ENCODE measurements at regions not wholly inside any gene's neighbourhood (a gene's known extent, or its start where the extent isn't known, plus 50 kb on each side); places are given as distances from the start of the nearest gene placed in this dataset.
"Not testable (repeated sequence)": the region's sequence is repeated elsewhere in the genome, so short reads cannot be mapped to it uniquely, and the experiment has no call there.

GRCh38 chr2:78260861-78261260 lies 738.7 kb upstream of the LRRTM4 start:
- TF ChIP-seq, protein P1, sequence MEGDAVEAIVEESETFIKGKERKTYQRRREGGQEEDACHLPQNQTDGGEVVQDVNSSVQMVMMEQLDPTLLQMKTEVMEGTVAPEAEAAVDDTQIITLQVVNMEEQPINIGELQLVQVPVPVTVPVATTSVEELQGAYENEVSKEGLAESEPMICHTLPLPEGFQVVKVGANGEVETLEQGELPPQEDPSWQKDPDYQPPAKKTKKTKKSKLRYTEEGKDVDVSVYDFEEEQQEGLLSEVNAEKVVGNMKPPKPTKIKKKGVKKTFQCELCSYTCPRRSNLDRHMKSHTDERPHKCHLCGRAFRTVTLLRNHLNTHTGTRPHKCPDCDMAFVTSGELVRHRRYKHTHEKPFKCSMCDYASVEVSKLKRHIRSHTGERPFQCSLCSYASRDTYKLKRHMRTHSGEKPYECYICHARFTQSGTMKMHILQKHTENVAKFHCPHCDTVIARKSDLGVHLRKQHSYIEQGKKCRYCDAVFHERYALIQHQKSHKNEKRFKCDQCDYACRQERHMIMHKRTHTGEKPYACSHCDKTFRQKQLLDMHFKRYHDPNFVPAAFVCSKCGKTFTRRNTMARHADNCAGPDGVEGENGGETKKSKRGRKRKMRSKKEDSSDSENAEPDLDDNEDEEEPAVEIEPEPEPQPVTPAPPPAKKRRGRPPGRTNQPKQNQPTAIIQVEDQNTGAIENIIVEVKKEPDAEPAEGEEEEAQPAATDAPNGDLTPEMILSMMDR (IDR thresholded peaks at IDR 0.05; ENCODE audit: borderline replicate concordance, control extremely low read depth, extremely low read depth, insufficient read depth, missing control alignments), result no peak
- no peak for DNase-seq (ENCODE audit: low spot score)
- in situ Hi-C loops (cut with MboI; ENCODE audit: low sequenced_read_pairs, unreplicated experiment), result no loop called here

DNA sequence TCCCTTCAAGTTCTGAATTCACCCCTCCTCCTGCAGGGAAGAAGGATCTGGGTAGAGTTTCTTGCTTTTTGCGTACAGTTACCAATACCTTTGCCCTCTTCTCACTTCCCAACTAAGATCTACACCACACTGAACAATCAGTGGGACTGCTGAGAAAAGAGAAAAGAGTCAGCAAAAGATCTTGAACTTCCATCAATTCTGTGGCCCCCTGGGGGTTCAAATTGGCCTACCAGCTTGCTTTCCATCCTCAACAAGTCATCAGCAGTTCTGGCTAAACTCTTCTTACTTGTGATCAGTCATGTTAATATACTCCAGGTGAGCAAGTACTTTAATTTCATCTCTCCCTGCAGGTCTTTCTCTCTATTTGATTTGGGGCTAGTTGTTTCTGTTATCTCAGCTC lies 739.3 kb upstream of the LRRTM4 start:
- TF ChIP-seq, protein P1 (IDR thresholded peaks at IDR 0.05; ENCODE audit: borderline replicate concordance, control extremely low read depth, extremely low read depth, insufficient read depth, missing control alignments), result no peak
- in situ Hi-C loops (cut with MboI; ENCODE audit: low sequenced_read_pairs, unreplicated experiment), result no loop called here
- DNase-seq (ENCODE audit: low spot score), result no peak

- in situ Hi-C loops (cut with MboI; ENCODE audit: low sequenced_read_pairs, unreplicated experiment); DNase-seq (ENCODE audit: low spot score): not testable (repeated sequence)
Observed at GRCh38 chr2:78262089-78262488, 739.9 kb upstream of the LRRTM4 start.

DNA sequence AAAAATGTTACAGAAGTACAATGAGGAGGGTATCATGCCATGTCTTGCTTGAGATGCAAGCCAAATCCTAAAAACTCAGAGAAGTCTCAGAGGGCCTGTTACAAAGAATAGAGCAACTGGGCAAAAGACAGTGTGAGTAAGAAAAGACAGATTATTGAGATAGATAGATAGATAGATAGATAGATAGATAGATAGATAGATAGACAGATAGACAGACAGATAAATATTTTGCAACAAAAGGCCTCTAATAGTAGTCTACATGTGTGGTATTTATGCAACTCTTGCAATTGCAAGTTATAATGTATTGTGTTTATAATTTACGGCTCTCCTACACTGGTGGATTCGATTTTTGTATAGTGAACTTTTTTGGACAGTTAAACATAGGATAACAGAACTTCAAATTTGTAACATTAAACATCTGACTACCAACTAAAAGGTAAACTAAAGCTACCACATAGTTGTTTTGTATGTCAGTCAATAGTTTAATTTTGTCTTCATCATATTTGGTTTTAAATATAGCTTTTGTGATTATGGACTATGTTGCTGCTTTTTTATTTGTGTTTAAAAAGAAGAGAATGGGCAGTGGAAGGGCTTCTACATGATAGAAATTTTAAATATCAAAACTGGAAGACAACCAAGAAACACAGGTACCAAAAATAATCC lies 740.7 kb upstream of the LRRTM4 start:
- in situ Hi-C loops (cut with MboI; ENCODE audit: low sequenced_read_pairs, unreplicated experiment), result no loop called here
- DNase-seq (ENCODE audit: low spot score), result no peak
- TF ChIP-seq, protein P1 (IDR thresholded peaks at IDR 0.05; ENCODE audit: borderline replicate concordance, control extremely low read depth, extremely low read depth, insufficient read depth, missing control alignments), result no peak

DNA sequence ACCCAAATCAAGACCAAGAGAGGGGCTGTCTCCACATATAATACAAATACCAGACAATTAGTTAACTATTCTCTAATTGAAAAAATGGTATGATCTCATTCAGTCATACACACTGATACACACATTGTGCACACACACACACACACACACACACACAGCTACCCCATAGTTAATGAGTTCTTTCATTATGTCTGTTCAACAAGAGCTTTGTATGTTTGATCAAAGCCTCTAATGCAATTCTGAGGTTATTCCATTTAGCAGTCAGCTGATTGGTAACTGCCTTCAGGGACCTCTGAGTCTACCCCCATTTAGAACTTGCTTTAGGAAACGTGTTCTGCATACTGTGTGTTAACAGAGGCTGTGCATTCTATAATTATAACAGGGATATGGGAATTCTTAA lies 741.4 kb upstream of the LRRTM4 start:
- no peak for DNase-seq (ENCODE audit: low spot score)
- TF ChIP-seq, protein P1 (IDR thresholded peaks at IDR 0.05; ENCODE audit: borderline replicate concordance, control extremely low read depth, extremely low read depth, insufficient read depth, missing control alignments), result no peak
- in situ Hi-C loops (cut with MboI; ENCODE audit: low sequenced_read_pairs, unreplicated experiment), result no loop called here

- DNase-seq (ENCODE audit: low spot score), result no peak
- in situ Hi-C loops (cut with MboI; ENCODE audit: low sequenced_read_pairs, unreplicated experiment), result no loop called here
- TF ChIP-seq, protein P1 (IDR thresholded peaks at IDR 0.05; ENCODE audit: borderline replicate concordance, control extremely low read depth, extremely low read depth, insufficient read depth, missing control alignments), result no peak
Observed at GRCh38 chr2:78264130-78264529, 742.0 kb upstream of the LRRTM4 start.

DNA sequence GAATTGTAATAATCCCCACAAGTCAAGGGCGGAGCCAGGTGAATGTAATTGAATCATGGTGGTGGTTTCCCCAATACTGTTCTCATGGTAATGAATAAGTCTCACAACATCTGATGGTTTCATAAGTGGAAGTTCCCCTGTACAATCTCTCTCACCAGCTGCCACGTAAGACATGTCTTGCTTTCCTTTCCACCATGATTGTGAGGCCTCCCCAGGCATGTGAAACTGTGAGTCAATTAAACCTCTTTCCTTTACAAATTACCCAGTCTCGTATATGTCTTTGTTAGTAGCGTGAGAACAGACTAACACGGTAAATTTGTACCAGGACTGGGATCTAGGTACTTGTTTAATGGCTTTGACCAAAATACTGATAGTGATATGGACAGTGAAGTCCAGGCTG lies 744.3 kb upstream of the REG3G start:
- in situ Hi-C loops (cut with MboI; ENCODE audit: low sequenced_read_pairs, unreplicated experiment), result no loop called here
- TF ChIP-seq, protein P1 (IDR thresholded peaks at IDR 0.05; ENCODE audit: borderline replicate concordance, control extremely low read depth, extremely low read depth, insufficient read depth, missing control alignments), result no peak

More for the DNA sequence above, 744.3 kb upstream of the REG3G start:
- no peak for DNase-seq (ENCODE audit: low spot score)

All from GM13976 (cell line).